ENCODE measurements at regions not wholly inside any gene's neighbourhood (a gene's known extent, or its start where the extent isn't known, plus 50 kb on each side); places are given as distances from the start of the nearest gene placed in this dataset.

DNA sequence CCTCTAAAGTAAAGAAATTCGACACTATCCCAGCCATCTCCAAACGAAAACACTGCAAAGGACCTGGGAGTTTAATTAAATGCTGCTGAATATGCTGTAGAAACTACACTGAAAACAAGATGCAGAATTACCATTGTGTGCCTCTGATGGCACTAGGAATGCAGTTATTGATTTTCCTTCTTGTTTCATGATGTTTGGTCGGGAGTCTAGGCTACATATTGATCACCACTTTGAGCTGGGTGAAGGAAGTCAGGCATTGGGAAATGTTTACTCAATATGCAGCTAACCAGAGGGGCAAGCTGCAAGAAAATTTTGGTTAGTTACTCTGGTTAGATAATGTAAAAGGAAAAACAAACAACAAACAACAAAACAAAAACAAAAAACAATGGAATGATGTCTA, 650.7 kb upstream of the GALNTL6 start:
- Histone ChIP-seq H3K36me3 (ENCODE audit: control insufficient read depth in 5 of 5, insufficient read depth in 5 of 5, low read length in 5 of 5) (no peaks in the 10 kb centered on the region), H3K27me3 (ENCODE audit: control insufficient read depth in 5 of 5, insufficient read depth in 4 of 5, low read length in 5 of 5) (no peaks in the 10 kb centered on the region), H3K9ac (ENCODE audit: low read length in 5 of 5) (no peak overlapping the region), H3K4me1 (ENCODE audit: control insufficient read depth in 5 of 5, insufficient read depth in 5 of 5, low read length in 5 of 5) (no peaks in the 10 kb centered on the region), H3K4me3 (ENCODE audit: low read depth in 1 of 5, low read length in 5 of 5) (no peak overlapping the region), H3K9me3 (ENCODE audit: control insufficient read depth in 5 of 5, low read length in 5 of 5) (peaks cover 0 to 4% (median 0%) of the 10 kb centered on the region in 5 donors), H3K27ac (ENCODE audit: low read depth, low read length) (no peak overlapping the region)

DNA sequence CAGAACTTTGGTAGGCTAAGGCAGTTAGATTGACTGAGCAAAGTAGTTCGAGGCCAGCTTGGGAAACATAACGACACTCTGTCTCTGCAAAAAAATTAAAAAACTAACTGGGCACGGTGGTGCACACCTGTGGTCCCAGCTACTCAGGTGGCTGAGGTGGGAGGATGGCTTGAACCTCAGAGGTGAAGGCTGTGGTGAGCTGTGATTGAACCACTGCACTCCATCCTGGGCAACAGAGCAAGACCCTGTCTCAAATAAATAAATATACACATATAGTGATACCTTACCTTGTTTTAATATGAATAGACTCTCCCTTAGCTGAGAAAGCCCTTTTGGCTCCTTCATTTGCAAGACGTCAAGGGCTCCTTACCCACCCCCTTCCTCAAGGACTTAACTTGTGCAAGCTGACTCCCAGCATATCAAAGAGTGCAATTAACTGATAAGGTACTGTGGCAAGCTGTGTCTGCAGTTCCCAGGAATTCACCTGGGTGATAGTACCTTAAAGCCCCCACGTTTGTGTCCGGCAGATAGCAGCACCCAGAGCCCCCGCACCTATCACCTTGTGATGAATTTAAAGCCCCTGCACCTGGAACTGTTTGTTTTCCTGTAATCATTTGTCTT, 655.6 kb upstream of the GALNTL6 start:
- Histone ChIP-seq H3K4me3 (ENCODE audit: low read depth in 1 of 5, low read length in 5 of 5) (no peak overlapping the region), H3K9ac (ENCODE audit: low read length in 5 of 5) (no peak overlapping the region), H3K36me3 (ENCODE audit: control insufficient read depth in 5 of 5, insufficient read depth in 5 of 5, low read length in 5 of 5) (no peaks in the 10 kb centered on the region), H3K27ac (ENCODE audit: low read depth, low read length) (no peak overlapping the region), H3K4me1 (ENCODE audit: control insufficient read depth in 5 of 5, insufficient read depth in 5 of 5, low read length in 5 of 5) (peaks cover 0 to 3% (median 0%) of the 10 kb centered on the region in 5 donors), H3K27me3 (ENCODE audit: control insufficient read depth in 5 of 5, insufficient read depth in 4 of 5, low read length in 5 of 5) (no peaks in the 10 kb centered on the region), H3K9me3 (ENCODE audit: control insufficient read depth in 5 of 5, low read length in 5 of 5) (no peaks in the 10 kb centered on the region)

DNA sequence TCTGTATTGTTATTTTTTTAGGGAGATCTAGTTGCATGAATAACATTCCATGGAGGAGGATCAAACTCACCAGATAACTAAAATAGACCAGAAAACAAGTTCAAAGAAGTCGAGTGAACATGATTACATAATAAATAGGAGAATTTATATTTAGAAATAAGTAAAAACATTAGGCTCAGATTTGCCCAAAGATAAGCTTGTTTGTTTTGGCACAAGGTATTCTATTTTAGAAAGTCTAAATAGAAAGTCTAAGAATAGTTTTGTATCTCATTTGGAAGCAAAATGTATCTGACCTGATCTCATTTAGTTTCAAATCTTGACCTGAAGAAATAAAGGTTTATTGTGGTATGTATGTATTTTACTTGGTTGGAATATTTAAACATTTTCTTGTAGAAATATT, 670.6 kb upstream of the GALNTL6 start:
- Histone ChIP-seq H3K9ac (ENCODE audit: low read length in 5 of 5) (no peak overlapping the region), H3K4me3 (ENCODE audit: low read depth in 1 of 5, low read length in 5 of 5) (no peak overlapping the region), H3K27me3 (ENCODE audit: control insufficient read depth in 5 of 5, insufficient read depth in 4 of 5, low read length in 5 of 5) (no peaks in the 10 kb centered on the region), H3K9me3 (ENCODE audit: control insufficient read depth in 5 of 5, low read length in 5 of 5) (no peaks in the 10 kb centered on the region), H3K27ac (ENCODE audit: low read depth, low read length) (no peak overlapping the region), H3K4me1 (ENCODE audit: control insufficient read depth in 5 of 5, insufficient read depth in 5 of 5, low read length in 5 of 5) (no peaks in the 10 kb centered on the region), H3K36me3 (ENCODE audit: control insufficient read depth in 5 of 5, insufficient read depth in 5 of 5, low read length in 5 of 5) (no peaks in the 10 kb centered on the region)

- no peak overlapping the region for H3K27ac ChIP-seq (ENCODE audit: low read depth, low read length)
- H3K4me3 ChIP-seq (ENCODE audit: low read depth in 1 of 5, low read length in 5 of 5) = no peak overlapping the region
- no peaks in the 10 kb centered on the region for H3K4me1 ChIP-seq (ENCODE audit: control insufficient read depth in 5 of 5, insufficient read depth in 5 of 5, low read length in 5 of 5)
- no peak overlapping the region for H3K9ac ChIP-seq (ENCODE audit: low read length in 5 of 5)
- H3K36me3 ChIP-seq (ENCODE audit: control insufficient read depth in 5 of 5, insufficient read depth in 5 of 5, low read length in 5 of 5) = no peaks in the 10 kb centered on the region
- H3K27me3 ChIP-seq (ENCODE audit: control insufficient read depth in 5 of 5, insufficient read depth in 4 of 5, low read length in 5 of 5) = no peaks in the 10 kb centered on the region
- no peaks in the 10 kb centered on the region for H3K9me3 ChIP-seq (ENCODE audit: control insufficient read depth in 5 of 5, low read length in 5 of 5)
Measured at GRCh38 chr4:171142045-171142444, 671.2 kb upstream of the GALNTL6 start.

DNA sequence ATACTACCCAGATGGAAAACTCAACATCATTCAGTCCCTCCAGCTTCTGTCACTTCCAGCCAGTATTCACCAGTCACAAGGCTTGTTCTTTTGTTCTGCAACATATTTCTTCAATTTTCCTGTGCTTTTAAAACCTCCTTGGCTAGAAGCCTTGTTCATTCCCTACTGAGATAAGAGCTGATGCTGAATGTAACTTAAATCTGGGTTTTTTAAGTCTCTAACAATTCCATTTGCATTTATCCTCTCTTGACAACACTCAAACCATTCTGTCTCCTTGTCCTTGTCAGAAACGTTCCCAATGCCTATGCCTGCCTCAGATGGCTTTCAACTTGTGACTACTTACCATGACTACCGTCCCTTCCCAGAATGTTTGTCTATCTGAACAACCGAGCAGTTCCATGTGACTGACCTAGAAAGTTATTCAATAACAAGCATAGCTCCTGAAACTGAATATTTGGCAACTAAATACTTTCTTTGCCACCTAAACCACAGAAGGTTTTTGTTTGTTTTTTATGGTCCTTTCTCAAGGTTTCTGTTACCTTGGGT, 682.9 kb upstream of the GALNTL6 start:
- H3K36me3 ChIP-seq (ENCODE audit: control insufficient read depth in 5 of 5, insufficient read depth in 5 of 5, low read length in 5 of 5) = no peaks in the 10 kb centered on the region
- H3K9me3 ChIP-seq (ENCODE audit: control insufficient read depth in 5 of 5, low read length in 5 of 5) = no peaks in the 10 kb centered on the region
- no peak overlapping the region for H3K9ac ChIP-seq (ENCODE audit: low read length in 5 of 5)
- H3K27ac ChIP-seq (ENCODE audit: low read depth, low read length) = no peak overlapping the region
- H3K4me3 ChIP-seq (ENCODE audit: low read depth in 1 of 5, low read length in 5 of 5) = no peak overlapping the region
- no peaks in the 10 kb centered on the region for H3K27me3 ChIP-seq (ENCODE audit: control insufficient read depth in 5 of 5, insufficient read depth in 4 of 5, low read length in 5 of 5)
- H3K4me1 ChIP-seq (ENCODE audit: control insufficient read depth in 5 of 5, insufficient read depth in 5 of 5, low read length in 5 of 5) = no peaks in the 10 kb centered on the region

GRCh38 chr4:171118091-171118490, 695.1 kb upstream of the GALNTL6 start:
- no peaks in the 10 kb centered on the region for H3K4me1 ChIP-seq (ENCODE audit: control insufficient read depth in 5 of 5, insufficient read depth in 5 of 5, low read length in 5 of 5)
- H3K27ac ChIP-seq (ENCODE audit: low read depth, low read length) = no peak overlapping the region
- H3K27me3 ChIP-seq (ENCODE audit: control insufficient read depth in 5 of 5, insufficient read depth in 4 of 5, low read length in 5 of 5) = no peaks in the 10 kb centered on the region
- no peak overlapping the region for H3K9ac ChIP-seq (ENCODE audit: low read length in 5 of 5)
- H3K36me3 ChIP-seq (ENCODE audit: control insufficient read depth in 5 of 5, insufficient read depth in 5 of 5, low read length in 5 of 5) = peaks cover 0 to 10% (median 0%) of the 10 kb centered on the region in 5 donors
- peaks cover 0 to 3% (median 0%) of the 10 kb centered on the region in 5 donors for H3K9me3 ChIP-seq (ENCODE audit: control insufficient read depth in 5 of 5, low read length in 5 of 5)
- no peak overlapping the region for H3K4me3 ChIP-seq (ENCODE audit: low read depth in 1 of 5, low read length in 5 of 5)

GRCh38 chr4:171117457-171117856, 695.7 kb upstream of the GALNTL6 start:
- Histone ChIP-seq H3K27me3 (ENCODE audit: control insufficient read depth in 5 of 5, insufficient read depth in 4 of 5, low read length in 5 of 5) (no peaks in the 10 kb centered on the region), H3K4me3 (ENCODE audit: low read depth in 1 of 5, low read length in 5 of 5) (no peak overlapping the region), H3K9ac (ENCODE audit: low read length in 5 of 5) (no peak overlapping the region)

GRCh38 chr4:171101845-171102244, 711.4 kb upstream of the GALNTL6 start:
- Histone ChIP-seq H3K27me3 (ENCODE audit: control insufficient read depth in 5 of 5, insufficient read depth in 4 of 5, low read length in 5 of 5) (no peaks in the 10 kb centered on the region), H3K36me3 (ENCODE audit: control insufficient read depth in 5 of 5, insufficient read depth in 5 of 5, low read length in 5 of 5) (peaks cover 0 to 3% (median 0%) of the 10 kb centered on the region in 5 donors), H3K9me3 (ENCODE audit: control insufficient read depth in 5 of 5, low read length in 5 of 5) (peaks cover 0 to 7% (median 3%) of the 10 kb centered on the region in 5 donors), H3K4me1 (ENCODE audit: control insufficient read depth in 5 of 5, insufficient read depth in 5 of 5, low read length in 5 of 5) (no peaks in the 10 kb centered on the region), H3K27ac (ENCODE audit: low read depth, low read length) (no peak overlapping the region), H3K4me3 (ENCODE audit: low read depth in 1 of 5, low read length in 5 of 5) (no peak overlapping the region), H3K9ac (ENCODE audit: low read length in 5 of 5) (no peak overlapping the region)

More at GRCh38 chr4:171117457-171117856, 695.7 kb upstream of the GALNTL6 start:
- Histone ChIP-seq H3K9me3 (ENCODE audit: control insufficient read depth in 5 of 5, low read length in 5 of 5) (peaks cover 0 to 3% (median 0%) of the 10 kb centered on the region in 5 donors), H3K27ac (ENCODE audit: low read depth, low read length) (no peak overlapping the region), H3K4me1 (ENCODE audit: control insufficient read depth in 5 of 5, insufficient read depth in 5 of 5, low read length in 5 of 5) (no peaks in the 10 kb centered on the region), H3K36me3 (ENCODE audit: control insufficient read depth in 5 of 5, insufficient read depth in 5 of 5, low read length in 5 of 5) (peaks cover 0 to 10% (median 0%) of the 10 kb centered on the region in 5 donors)

DNA sequence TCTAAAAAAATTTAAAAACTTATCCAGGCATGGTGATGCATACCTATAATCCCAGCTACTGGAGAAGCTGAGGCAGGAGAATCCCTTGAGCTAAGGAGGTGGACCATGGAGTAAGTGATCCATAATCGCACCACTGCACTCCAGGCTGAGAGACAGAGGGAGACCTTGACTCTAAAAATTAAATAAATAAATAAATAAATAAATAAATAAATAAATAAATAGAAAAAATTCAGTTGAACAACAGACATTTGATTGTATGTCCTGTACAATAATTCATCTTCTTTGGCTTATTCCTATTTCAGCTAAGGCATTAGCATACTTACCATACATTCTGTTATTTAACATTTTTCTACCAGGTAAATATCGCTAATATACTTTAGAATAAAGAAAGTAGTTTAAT, 726.1 kb upstream of the GALNTL6 start:
- H3K9ac ChIP-seq (ENCODE audit: low read length in 5 of 5) = no peak overlapping the region
- H3K9me3 ChIP-seq (ENCODE audit: control insufficient read depth in 5 of 5, low read length in 5 of 5) = peaks cover 0 to 10% (median 5%) of the 10 kb centered on the region in 5 donors
- H3K36me3 ChIP-seq (ENCODE audit: control insufficient read depth in 5 of 5, insufficient read depth in 5 of 5, low read length in 5 of 5) = no peaks in the 10 kb centered on the region
- H3K4me3 ChIP-seq (ENCODE audit: low read depth in 1 of 5, low read length in 5 of 5) = no peak overlapping the region
- no peaks in the 10 kb centered on the region for H3K4me1 ChIP-seq (ENCODE audit: control insufficient read depth in 5 of 5, insufficient read depth in 5 of 5, low read length in 5 of 5)
- H3K27ac ChIP-seq (ENCODE audit: low read depth, low read length) = no peak overlapping the region
- no peaks in the 10 kb centered on the region for H3K27me3 ChIP-seq (ENCODE audit: control insufficient read depth in 5 of 5, insufficient read depth in 4 of 5, low read length in 5 of 5)

DNA sequence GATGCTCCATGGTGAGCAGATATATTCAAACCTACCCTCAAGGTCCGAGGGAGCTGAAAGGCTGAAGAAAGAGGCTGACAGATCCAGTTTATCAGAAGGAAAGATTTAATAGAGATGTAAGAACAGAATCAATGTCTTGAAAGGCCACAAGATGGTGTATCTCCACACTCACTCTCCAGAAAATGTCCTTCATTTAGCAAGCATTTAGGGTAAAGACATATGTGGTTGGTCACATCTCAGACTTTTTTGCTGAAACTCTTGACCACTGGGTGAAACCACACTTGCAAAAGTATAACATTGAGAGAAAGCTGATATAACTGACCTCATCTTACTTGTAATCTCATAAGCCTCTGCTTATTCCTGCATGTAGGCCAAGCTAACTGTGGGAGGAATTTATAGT, 745.8 kb upstream of the GALNTL6 start:
- H3K4me3 ChIP-seq (ENCODE audit: low read depth in 1 of 5, low read length in 5 of 5) = no peak overlapping the region
- H3K36me3 ChIP-seq (ENCODE audit: control insufficient read depth in 5 of 5, insufficient read depth in 5 of 5, low read length in 5 of 5) = no peaks in the 10 kb centered on the region
- H3K4me1 ChIP-seq (ENCODE audit: control insufficient read depth in 5 of 5, insufficient read depth in 5 of 5, low read length in 5 of 5) = no peaks in the 10 kb centered on the region
- no peak overlapping the region for H3K9ac ChIP-seq (ENCODE audit: low read length in 5 of 5)
- no peaks in the 10 kb centered on the region for H3K27me3 ChIP-seq (ENCODE audit: control insufficient read depth in 5 of 5, insufficient read depth in 4 of 5, low read length in 5 of 5)
- no peak overlapping the region for H3K27ac ChIP-seq (ENCODE audit: low read depth, low read length)
- H3K9me3 ChIP-seq (ENCODE audit: control insufficient read depth in 5 of 5, low read length in 5 of 5) = peaks cover 0 to 7% (median 4%) of the 10 kb centered on the region in 5 donors
